Ishikawa (cell line): ENCODE measurements at regions not wholly inside any gene's neighbourhood (a gene's known extent, or its start where the extent isn't known, plus 50 kb on each side); places are given as distances from the start of the nearest gene placed in this dataset.

Source experiments
- CEBPB ChIP-seq: IDR thresholded peaks from 2 replicates; pipeline ENCODE4 v1.6.1; 2012
- CREB1 ChIP-seq: IDR thresholded peaks from 2 replicates; pipeline ENCODE4 v1.6.1; 2012; ENCODE audit warnings: low read depth
- EGR1 ChIP-seq: IDR thresholded peaks from 2 replicates; pipeline ENCODE4 v1.6.1; 2012
- EP300 ChIP-seq: IDR thresholded peaks from 2 replicates; pipeline ENCODE4 v1.6.1; 2012; ENCODE audit warnings: borderline replicate concordance
- FOXM1 ChIP-seq: IDR thresholded peaks from 2 replicates; pipeline ENCODE4 v1.6.1; 2012; ENCODE audit warnings: low read depth, borderline replicate concordance
- MAX ChIP-seq: IDR thresholded peaks from 2 replicates; pipeline ENCODE4 v1.6.1; 2012
- NFIC ChIP-seq: IDR thresholded peaks from 2 replicates; pipeline ENCODE4 v1.6.1; 2012
- RAD21 ChIP-seq: IDR thresholded peaks from 2 replicates; pipeline ENCODE4 v1.6.1; 2012; ENCODE audit warnings: low read depth
- TAF1 ChIP-seq: IDR thresholded peaks from 2 replicates; pipeline ENCODE4 v1.6.1; 2012; ENCODE audit warnings: low read depth, mild to moderate bottlenecking
- TCF12 ChIP-seq: IDR thresholded peaks from 2 replicates; pipeline ENCODE4 v1.6.1; 2012; ENCODE audit warnings: low read depth
- TEAD4 ChIP-seq: IDR thresholded peaks from 2 replicates; pipeline ENCODE4 v1.6.1; 2012
- USF1 ChIP-seq: IDR thresholded peaks from 2 replicates; pipeline ENCODE4 v1.6.1; 2012
- YY1 ChIP-seq: IDR thresholded peaks from 2 replicates; pipeline ENCODE4 v1.6.1; 2012; ENCODE audit warnings: low read depth
- ZBTB7A ChIP-seq: IDR thresholded peaks from 2 replicates; pipeline ENCODE4 v1.6.1; 2012; ENCODE audit warnings: low read depth
- TF ChIP-seq, protein P1 (sequence below): IDR thresholded peaks from 2 replicates; pipeline ENCODE4 v1.6.1; 2012; ENCODE audit warnings: low read depth, mild to moderate bottlenecking

DNA sequence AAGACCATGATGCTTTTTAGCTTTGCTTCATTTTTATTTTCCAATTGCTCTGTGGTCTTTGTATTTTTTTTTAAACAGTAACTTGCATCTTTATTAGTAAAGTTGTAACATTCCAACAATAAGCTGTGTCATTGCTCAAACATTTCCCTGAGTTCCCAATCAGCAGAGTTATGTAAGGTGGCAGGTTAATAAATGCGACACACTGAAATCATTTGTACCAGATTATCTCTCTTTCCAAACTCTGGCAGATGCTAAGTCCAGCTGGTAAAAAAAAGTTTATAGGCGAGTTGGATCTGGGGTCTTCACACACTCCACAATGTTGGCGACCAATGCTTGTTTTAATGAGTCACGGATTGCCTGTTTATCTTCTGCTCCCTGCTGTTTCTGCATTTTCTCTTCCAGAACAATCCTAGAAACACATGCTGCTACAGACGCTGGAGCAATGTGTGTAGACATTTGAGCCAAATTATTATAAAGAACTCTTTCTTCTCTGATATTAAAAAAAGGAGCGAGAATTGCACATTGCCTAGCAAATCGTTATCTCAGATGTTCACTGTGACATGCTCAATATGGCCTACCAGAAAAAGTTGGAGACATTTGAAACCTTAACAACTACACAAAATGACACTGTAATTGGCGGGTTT, 113.6 kb upstream of the IFNGR1 start:
- no peak for TF ChIP-seq CEBPB
- TF ChIP-seq CREB1 = no peak
- no peak for TF ChIP-seq ZBTB7A
- no peak for TF ChIP-seq TCF12
- TF ChIP-seq EP300 = no peak
- TF ChIP-seq TEAD4 = no peak
- TF ChIP-seq, protein P1, sequence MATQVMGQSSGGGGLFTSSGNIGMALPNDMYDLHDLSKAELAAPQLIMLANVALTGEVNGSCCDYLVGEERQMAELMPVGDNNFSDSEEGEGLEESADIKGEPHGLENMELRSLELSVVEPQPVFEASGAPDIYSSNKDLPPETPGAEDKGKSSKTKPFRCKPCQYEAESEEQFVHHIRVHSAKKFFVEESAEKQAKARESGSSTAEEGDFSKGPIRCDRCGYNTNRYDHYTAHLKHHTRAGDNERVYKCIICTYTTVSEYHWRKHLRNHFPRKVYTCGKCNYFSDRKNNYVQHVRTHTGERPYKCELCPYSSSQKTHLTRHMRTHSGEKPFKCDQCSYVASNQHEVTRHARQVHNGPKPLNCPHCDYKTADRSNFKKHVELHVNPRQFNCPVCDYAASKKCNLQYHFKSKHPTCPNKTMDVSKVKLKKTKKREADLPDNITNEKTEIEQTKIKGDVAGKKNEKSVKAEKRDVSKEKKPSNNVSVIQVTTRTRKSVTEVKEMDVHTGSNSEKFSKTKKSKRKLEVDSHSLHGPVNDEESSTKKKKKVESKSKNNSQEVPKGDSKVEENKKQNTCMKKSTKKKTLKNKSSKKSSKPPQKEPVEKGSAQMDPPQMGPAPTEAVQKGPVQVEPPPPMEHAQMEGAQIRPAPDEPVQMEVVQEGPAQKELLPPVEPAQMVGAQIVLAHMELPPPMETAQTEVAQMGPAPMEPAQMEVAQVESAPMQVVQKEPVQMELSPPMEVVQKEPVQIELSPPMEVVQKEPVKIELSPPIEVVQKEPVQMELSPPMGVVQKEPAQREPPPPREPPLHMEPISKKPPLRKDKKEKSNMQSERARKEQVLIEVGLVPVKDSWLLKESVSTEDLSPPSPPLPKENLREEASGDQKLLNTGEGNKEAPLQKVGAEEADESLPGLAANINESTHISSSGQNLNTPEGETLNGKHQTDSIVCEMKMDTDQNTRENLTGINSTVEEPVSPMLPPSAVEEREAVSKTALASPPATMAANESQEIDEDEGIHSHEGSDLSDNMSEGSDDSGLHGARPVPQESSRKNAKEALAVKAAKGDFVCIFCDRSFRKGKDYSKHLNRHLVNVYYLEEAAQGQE = no peak
- no peak for TF ChIP-seq YY1
- no peak for TF ChIP-seq USF1
- TF ChIP-seq NFIC = no peak
- no peak for TF ChIP-seq TAF1
- TF ChIP-seq EGR1 = no peak
- TF ChIP-seq MAX = no peak
- TF ChIP-seq RAD21 = no peak
- TF ChIP-seq FOXM1 = no peak

- TF ChIP-seq EGR1 = no peak
- TF ChIP-seq MAX = no peak
- TF ChIP-seq USF1 = no peak
- TF ChIP-seq FOXM1 = no peak
- no peak for TF ChIP-seq CEBPB
- TF ChIP-seq, protein P1 = no peak
- TF ChIP-seq TEAD4 = no peak
- no peak for TF ChIP-seq ZBTB7A
- TF ChIP-seq CREB1 = no peak
- no peak for TF ChIP-seq RAD21
- TF ChIP-seq NFIC = no peak
- TF ChIP-seq TAF1 = no peak
- TF ChIP-seq EP300 = no peak
- no peak for TF ChIP-seq TCF12
- TF ChIP-seq YY1 = no peak
Measured at GRCh38 chr6:137323860-137324259, 104.7 kb upstream of the IFNGR1 start.

DNA sequence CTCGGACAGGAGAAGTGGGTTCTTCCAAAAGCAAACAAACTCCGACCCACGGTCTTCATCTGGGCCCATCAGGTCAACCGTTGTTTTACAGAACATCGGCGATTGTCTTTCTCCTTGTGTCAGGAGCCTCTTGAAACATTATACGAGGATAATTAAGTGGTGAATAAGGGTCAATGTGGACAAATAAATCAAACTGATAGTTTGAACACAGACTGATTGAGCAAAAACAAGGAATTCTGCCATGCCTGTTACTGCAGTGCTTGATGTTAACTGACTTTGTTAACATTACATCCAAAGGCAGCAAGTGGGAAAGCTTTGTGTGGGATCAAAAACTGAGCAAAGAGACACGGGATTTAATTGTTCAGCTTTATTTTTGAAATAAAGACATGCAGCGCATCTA, 101.1 kb upstream of the IFNGR1 start:
- TF ChIP-seq TAF1 (no peak), ZBTB7A (no peak), TCF12 (no peak)

DNA sequence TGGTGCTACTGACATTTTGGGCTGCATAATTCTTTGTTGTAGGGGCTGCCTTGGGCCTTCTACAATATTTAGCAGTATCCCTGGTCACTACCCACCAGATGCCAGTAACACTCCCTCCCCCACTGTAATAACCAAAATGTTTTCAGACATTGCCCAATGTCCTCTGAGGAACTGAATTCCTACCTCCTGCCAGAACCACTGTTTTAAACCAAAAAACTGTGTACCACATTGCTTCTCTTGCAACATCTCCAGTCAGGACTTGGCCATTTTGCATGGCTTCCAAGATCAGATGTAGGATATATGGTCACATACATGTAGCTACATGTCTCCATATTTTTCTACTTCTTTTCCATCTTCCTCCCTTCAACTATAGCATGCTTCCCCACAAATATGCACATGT, 97.4 kb upstream of the IFNGR1 start:
- no peak for TF ChIP-seq EP300

- TF ChIP-seq EGR1 (no peak), TCF12 (no peak), YY1 (no peak), USF1 (no peak), CREB1 (no peak), RAD21 (no peak), MAX (no peak), EP300 (no peak), TEAD4 (no peak), CEBPB (no peak), TAF1 (no peak), NFIC (no peak), ZBTB7A (no peak)
Measured at GRCh38 chr6:137315081-137315480, 95.9 kb upstream of the IFNGR1 start.
